SKM-1 (cell line): ENCODE measurements at regions not wholly inside any gene's neighbourhood (a gene's known extent, or its start where the extent isn't known, plus 50 kb on each side); places are given as distances from the start of the nearest gene placed in this dataset.
"Not testable (repeated sequence)": the region's sequence is repeated elsewhere in the genome, so short reads cannot be mapped to it uniquely, and the experiment has no call there.

Source experiments
- DNase-seq: peaks from one replicate; lab custom pipeline; 2025; ENCODE audit not compliant: unreplicated experiment; lab: John Stamatoyannopoulos, UW

DNA sequence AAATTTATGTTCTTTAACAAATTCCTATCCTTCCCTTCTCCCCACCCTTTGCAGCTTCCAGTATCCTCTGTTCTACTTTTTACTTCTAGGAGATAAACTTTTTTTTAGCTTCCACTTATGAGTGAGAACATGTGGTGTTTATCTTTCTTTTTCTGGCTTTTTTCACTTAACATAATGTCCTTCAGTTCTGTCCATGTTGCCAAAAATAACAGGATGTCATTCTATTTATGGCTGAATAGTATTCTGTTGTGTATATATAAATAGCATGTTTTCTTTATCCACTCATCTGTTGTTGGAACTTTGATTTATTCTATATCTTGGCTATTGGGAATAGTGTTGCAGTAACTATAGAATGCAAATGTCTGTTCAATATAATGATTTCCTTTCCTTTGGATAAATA, 1191.2 kb downstream of the CNTNAP5 start:
- no peak for DNase-seq

DNA sequence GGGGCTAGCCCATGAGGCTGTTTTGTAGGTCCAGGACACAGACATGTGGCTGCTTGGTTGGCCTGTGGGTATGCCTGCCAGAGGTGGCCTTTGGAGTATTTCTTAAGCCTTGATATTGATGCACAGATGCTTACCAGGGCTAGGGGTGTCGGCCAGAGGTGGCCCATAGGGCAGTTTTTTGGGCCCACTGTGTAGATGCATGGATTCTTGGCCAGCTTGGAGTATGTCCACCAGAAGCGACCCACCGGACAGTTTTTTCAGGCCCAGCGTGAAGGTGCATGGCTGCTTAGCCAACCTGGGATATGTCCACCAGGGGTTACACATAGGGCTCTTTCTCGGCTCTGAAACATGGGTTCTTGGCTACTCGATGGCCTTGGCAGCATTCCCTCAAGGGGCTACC, 1199.1 kb downstream of the CNTNAP5 start:
- no peak for DNase-seq

DNA sequence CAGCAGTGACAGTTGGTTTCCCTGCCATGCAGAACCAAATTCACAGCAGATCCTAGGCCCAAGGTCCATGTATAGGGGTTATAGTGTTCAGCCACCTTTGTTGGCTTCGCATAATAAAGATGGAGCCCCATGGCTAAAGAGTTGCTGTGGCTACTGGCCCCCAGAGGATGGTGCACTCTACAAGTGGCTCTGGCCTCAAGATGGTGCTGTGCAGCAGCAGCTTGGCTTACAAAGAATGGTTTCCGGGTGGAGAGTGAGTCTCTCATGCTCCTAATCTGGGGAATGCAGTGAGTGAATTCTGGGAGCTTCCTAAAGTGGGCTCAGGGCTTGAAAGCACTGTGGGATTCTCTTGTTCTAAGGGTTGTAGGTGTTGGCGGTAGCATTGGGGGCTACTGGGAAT, 1199.7 kb downstream of the CNTNAP5 start:
- no peak for DNase-seq

DNA sequence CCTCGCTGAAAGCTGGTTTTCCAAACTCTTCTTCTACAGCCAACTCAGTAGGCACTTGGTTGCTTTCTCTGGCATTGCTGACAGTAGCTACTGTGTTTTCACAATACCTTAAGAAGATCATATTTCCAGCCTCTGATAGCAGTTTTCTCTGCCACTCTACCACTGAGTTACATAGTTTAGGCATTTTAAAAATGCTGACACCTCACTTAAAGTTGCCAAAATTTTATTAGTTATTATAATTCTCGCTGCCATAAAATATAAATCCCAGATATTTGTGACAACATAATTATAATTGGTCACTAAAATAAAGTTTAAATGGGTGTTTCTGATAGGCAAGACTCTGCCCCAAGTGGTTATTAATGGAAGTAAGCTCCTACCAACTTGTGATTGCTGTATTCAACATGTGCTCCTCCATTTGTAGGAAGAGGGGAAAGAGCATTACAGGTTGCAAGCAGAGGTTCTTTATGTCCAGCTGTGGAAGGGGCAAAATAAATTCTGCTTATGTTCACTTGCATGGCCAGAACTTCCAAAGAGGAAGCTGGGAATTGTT, 1202.8 kb downstream of the CNTNAP5 start:
- no peak for DNase-seq

DNA sequence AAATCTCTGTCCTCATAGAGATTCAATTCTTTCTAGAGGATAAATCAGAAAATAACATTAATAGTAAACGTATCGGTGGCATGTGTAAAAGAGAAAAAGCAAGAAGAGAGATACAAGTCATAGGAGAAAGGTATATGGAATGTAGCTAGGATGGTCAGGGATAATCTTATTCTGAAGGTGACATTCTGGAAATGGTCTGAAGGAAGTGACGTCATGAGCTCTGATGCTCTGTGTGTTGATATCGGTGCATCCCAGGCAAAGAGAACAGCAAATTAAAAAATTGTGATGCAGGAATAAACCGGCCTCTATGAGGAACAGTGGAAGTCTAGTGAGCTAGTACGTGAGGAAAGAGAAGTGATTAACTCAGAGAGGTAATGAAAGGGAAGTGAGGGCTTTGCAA, 1215.8 kb downstream of the CNTNAP5 start:
- DNase-seq: no peak

DNA sequence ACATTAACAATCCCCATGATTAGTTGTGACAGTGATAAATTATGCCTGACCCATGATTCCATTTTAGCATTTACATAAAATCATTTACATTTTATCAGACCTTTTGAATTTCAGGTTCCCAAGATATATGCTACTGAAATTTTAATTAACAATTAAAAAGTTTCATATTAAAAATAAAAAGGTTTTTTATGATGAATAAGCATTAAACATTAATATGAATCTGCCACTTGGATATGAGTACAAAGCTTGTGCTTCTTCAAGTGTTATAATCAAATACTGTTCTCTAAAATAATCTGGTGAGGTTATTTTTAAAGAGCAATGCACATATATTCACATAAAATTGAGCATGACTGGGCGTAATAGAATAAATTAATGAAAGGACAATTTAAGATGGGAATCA, 1218.0 kb downstream of the CNTNAP5 start:
- no peak for DNase-seq

DNA sequence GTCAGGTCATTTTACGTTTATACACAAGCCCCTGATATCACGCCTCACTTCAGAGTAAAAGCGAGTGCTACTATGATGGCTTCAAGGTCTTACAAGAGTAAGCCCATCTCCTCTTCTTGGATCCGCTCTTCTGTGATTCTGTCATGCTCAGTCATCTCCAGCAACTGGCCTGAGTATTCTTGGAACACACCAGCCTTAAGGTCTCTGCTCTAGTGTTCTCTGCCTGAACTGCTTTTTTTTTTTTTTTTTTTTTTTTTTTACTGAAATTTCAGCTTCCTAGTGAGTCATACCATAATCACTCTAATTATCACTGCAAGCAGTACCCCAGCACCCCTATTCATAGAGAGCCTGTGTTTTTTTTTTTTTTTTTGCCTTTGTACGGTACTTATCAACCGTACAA, 1228.9 kb downstream of the CNTNAP5 start:
- DNase-seq: no peak

DNA sequence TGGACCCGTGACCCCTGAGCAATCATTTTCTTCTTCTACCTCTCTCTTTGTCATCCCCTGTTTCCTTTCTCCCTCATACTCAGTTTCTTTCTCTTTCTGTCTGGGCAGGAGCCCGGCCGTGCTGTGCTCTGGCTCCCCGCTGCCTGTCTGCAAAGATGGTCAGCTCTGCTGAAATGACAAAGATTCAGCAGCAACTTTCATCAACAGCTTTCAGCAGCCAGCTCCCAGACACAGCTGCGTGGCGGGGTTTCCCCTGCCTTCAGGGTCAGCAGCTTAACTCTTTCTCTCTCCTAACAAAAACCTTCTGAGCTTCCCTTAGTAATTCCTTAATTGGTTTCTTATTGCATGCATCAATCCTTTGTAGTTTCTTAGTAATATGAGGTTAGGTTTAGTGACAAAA, 1234.4 kb downstream of the CNTNAP5 start:
- no peak for DNase-seq

DNA sequence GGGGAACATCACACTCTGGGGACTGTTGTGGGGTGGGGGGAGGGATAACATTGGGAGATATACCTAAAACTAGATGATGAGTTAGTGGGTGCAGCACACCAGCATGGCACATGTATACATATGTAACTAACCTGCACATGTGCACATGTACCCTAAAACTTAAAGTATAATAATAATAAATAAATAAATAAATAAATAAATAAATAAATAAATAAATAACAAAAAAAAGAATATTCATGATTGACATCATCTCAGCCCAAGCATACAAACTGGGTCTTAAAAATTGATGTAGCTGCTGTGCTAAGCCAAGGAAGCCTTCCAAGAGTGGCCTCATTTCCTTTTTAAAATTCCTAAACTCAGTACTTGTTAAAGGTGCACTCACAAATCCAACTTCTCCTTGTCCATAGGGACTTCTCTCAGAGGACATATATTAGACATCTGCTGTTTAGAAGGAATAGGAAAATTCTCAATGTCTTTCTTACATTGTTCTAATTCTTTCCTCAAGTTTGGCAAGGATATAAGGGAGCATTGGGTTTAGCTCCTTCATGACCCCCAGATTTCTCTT, 1235.4 kb downstream of the CNTNAP5 start:
- not testable (repeated sequence) for DNase-seq

DNA sequence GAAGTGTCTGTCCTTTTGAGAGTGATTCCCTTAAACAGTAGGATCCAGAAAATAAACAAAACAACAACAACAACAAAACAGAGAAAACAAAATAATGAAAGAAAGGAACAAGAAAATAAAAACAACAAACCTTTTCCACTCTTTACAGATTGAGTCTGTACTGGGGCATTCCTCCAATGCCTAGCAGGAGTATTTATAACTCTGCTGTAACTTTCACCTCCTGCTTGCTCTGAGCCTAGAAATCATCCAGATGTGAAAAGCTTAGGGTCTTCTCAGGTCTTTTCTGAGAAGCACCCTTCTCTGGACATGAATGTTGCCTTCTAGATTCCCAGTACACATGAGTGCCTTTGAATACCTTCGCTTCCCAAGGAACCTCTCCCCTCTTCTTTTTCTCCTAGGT, 1239.4 kb downstream of the CNTNAP5 start:
- DNase-seq: no peak

DNA sequence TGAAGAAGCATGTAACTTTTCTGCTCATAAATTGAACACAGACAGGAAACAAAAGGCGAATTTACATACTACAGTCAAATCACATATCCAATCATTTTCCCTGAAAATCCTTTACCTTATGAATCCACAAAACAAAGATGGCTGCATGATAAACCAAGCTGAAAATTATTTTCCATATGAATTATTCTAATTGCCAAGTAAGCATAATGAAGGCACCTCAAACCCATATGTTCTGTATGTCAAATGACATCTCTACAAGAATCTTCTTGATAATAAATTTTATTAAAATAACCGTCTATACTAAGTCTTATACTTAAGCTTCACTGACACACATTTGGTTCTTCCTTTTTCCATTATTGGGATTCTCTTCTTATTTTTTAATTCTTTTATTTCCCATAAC, 1242.6 kb downstream of the CNTNAP5 start:
- no peak for DNase-seq

DNA sequence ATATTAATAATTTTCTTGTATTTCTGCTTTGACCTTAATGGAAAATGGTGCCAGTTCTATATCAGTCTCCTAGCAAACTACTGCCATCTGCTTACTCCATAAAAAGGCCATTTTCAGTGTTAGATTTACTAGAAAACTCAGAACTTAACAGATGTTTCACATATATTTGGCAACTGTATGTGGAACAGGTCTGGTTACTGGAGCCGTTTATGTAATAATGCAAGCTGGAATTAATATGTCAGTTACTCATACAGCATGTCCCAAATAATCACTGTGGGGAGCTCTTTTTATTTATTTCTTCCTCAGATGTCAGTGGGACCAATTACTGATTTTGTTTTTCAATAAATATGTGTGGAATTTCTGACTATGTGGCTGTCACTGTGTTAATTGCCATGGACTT, 1247.6 kb downstream of the CNTNAP5 start:
- no peak for DNase-seq

DNA sequence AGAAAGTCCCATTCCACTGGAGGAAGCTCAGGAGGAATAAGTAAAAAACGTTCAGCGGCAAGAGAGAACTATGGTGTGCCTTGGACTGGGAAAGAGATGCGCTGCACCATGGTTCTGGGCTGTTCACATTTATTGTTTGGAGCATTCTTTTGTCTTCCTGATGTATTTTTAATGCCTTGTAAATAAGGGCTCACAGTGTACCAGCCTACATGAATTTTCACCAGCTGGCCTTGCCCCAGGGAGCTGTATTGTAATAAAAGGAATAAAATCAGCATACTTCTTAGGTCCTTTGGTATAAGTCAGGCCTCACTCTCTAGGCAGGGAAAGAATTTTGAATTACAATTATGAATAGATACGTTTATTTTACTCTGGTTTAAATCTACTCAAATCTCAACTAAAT, 1249.6 kb downstream of the CNTNAP5 start:
- no peak for DNase-seq

DNA sequence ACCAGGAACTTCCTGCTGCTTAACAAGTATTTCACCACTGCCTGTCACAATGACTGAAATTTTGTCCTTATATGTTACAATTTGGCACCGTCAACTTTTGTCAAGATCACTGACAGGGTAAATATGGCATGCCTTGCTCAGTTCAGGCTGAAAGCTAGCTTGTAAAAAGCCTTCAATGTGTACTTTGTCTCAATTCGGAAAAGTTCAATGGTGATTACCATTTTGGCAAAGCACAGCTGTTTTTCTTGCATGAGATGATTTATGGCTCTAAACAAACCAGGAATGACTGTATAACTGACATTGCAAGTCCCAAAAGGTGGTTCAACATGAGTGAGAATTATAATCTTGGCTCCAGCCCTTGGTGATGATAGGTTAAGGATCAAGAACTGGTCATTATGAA, 1255.2 kb downstream of the CNTNAP5 start:
- DNase-seq: no peak

DNA sequence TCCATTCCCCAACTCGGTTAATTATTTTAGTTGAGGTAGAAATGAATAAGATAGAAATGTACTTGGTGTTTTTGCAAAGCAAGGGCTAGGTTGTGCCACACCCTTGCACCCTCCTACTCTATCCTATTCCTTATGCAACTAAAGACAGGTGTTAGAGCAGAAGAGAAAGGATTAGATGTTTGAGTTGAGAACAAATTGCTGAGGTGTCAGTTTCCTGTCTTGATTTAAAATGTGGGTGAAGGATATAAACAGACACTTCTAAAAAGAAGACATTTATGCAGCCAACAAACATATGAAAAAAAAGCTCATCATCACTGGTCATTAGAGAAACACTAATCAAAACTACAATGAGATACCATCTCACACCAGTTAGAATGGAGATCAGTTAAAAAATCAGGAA, 1256.2 kb downstream of the CNTNAP5 start:
- DNase-seq: no peak

DNA sequence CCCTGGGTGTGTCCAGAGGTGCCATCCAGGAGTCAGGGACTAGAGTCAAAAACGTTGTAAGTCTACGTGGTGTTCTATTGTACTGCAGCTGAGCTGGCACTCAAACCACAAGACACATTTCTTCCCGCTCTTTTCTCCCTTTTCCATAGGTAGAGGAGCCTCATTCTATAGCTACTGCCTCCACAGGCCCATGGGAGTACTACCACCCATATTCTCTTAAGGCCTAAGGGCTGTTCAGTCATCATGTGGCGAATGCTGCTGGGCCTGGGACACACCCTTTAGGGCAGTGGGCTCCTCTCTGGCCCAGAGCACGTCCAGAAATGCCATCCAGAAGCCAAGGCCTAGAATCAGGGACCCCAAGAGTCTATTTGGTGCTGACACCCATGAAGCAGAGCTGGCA, 1271.7 kb downstream of the CNTNAP5 start:
- no peak for DNase-seq

DNA sequence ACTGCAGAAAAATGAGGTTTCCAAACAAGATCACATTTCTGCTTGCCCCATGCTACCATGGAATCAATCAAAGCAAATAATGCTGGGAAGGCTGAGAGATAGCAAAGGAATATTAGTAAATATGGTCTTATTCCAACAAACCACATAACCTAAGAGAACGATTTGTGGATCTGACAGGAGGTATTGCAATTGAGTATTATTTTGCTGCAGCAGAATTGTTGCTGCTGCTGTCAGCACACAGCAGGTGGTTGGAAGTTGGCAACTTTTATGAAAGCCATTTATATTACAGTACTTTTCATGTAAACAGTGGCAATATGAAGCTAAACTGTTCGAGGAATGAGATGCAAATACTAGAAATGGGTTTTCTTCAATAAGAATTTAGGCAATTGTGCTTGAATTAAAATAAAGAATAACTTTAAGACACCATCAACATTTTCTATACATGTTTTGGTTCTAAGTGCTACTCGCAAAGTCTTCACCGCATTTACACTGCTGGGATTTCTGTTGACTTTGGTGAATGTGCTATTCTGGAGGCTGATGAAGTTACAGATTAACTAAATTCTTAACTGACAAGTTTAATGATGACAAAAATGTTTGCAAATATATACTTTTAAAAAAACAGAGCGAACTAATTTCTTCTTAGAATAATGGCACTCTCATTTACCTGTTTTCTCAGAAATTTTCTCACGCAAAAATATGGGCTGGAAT, 1285.7 kb downstream of the CNTNAP5 start:
- no peak for DNase-seq

DNA sequence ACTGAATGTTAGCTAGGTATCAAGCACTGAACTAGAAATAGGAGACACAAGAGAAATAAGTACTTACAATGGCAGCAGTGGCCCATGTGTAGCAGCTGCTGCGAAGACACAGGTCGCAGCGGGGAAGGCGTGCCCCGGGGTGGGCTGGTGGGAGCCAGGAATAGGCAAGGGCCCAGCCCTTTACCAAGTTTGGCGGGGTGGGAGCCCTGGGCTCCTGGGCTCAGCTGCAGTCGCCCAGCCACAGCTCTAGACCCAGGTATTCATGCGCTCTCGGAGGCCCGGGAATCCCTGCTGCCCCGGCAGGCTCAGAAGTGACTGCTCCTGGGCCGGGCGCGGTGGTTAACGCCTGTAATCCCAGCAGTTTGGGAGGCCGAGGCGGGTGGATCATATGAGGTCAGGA, 1287.3 kb downstream of the CNTNAP5 start:
- DNase-seq: no peak

DNA sequence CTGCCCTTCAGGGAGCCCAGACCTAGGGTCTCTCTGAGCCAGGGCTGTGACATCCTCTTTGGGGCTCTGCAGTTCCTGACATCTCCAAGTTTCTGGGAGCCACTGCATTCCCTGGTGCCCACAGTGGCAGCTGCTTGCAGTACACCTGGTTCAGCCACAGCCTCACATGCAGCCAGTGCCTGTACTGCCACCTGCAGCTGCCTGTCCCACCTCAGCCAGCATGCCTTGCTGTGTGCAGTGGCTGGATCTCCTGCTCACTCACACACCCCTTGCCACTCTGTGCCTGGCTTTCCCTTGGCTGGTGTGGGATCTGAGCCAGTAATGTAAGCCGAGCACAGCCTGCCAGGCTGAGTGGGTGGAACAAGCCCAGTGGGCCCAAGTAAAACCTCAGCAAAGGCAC, 1288.7 kb downstream of the CNTNAP5 start:
- DNase-seq: no peak

DNA sequence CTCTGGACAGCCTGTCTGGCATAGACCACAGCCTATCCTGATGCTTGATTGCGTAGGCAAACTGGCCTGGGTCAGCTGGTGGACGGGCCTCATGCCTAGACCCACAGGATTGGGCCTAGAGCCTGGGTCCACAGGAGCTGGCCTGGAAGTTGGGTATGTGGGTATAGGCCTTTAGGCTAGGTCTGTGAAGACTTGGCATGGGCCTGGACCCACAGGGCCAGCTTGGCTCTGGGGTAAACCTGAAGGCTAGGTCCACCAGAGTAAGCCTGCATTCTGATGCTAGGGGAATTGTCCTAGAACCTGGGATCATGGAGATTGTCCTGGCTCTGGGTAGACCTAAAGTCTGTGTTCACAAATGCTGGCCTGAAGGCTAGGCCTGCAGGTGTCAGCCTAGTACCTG, 1293.7 kb downstream of the CNTNAP5 start:
- no peak for DNase-seq

DNA sequence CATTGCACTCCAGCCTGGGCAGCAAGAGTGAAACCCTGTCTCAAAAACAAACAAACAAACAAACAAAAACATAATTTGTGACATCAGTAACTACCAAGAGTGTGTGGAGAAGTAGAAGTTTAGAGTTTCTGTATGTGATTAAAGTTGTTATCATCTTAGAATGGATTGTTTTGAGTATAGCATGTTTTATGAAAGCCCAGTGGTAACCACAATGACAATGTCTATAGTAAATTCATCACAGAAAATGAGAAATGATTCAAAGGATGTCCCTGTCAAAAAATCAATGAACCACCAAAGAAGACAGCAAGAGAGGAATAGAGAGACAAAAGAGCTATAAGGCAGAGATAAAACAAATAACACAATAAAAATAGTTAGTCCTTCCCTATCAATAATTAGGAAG, 1299.2 kb downstream of the CNTNAP5 start:
- no peak for DNase-seq

DNA sequence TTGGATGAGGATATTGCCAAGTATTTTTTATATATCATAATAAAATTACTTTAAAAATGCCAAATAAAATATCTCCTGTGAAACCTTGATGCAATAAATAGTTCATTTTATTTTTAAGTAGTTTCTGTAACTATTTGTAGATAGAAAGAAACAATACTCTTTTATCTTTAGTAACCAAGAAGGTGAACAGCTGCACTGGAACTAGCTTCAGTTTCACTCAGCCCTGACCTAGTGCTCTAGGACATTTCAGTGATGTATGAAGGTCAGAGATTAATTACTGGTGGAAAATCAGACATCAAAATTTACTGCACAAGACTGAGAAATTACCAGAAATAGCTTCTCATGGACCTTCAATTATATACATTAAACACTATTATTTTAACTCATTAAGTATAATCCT, 1305.0 kb downstream of the CNTNAP5 start:
- no peak for DNase-seq

DNA sequence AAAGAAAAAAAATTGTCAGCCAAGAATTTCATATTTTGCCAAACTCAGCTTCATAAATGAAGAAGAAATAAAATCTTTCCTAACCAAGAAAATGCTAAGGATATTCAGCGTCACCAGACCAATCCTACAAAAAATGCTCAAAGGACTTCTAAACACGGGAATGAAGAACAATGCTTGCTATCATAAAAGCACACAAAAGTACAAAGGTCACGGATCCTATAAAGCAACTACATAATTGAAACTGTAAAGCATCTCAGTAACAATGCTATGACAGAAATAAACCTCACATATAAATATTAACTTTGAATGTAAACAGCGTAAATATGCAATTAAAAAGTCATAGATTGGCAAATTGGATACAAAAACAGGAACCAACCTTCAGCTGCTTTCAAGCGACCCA, 1314.6 kb upstream of the GYPC start:
- DNase-seq: no peak
